GM08714 (cell line): ENCODE measurements at regions not wholly inside any gene's neighbourhood (a gene's known extent, or its start where the extent isn't known, plus 50 kb on each side); places are given as distances from the start of the nearest gene placed in this dataset.
"Not testable (repeated sequence)": the region's sequence is repeated elsewhere in the genome, so short reads cannot be mapped to it uniquely, and the experiment has no call there.

ENCODE experiments used
- H3K4me3 ChIP-seq: fragments of 200-500 bp; sonication (Bioruptor generic); 2 replicates; pipeline ENCODE4 v1.5.1; 2014; ENCODE audit warnings: mild to moderate bottlenecking, low read length, inconsistent platforms
- ZNF274 ChIP-seq: IDR thresholded peaks from 2 replicates; pipeline ENCODE4 v1.6.1; 2012; ENCODE audit warnings: mild to moderate bottlenecking, low read depth, low read length

DNA sequence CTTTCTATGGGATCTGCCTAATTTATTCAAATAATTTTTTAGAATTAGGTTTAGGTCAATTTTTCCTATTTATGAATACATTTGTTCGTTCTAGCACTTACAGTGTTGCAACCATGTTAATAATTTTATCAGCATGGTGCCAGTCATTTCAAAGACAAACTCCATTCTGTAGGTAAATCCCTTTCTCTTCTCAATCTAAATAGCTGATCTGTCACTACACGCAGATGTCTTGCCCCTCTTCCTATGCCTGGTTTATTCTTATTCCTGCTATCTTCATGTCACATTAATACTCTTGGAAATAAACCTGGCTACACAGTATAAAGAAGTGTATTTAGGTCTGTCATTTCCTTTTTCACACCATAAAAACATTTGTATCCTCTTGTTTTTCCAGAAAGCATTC, 1172.4 kb downstream of the BRINP3 start:
- TF ChIP-seq ZNF274: no peak
- no peak overlapping the region for H3K4me3 ChIP-seq

DNA sequence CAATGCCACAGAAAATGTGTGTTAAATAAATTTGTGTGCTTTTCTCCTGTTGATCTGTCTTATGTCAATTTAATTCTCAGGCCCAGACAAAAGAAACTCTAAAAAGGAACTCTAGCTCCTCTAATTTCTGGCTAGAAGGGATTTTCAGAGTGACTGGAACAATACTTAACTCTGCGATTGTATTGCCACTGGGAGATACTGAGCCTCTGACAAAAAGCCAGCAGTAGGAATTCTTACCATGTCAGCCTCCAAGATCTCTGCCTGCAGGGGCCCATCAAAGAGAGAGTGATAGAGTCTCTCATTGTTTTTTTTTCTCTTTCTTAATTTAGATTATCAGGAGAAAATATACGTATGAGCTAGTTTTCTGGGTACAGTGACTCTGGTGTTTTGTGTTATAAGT, 1165.7 kb downstream of the BRINP3 start:
- H3K4me3 ChIP-seq: no peak overlapping the region
- no peak for TF ChIP-seq ZNF274

DNA sequence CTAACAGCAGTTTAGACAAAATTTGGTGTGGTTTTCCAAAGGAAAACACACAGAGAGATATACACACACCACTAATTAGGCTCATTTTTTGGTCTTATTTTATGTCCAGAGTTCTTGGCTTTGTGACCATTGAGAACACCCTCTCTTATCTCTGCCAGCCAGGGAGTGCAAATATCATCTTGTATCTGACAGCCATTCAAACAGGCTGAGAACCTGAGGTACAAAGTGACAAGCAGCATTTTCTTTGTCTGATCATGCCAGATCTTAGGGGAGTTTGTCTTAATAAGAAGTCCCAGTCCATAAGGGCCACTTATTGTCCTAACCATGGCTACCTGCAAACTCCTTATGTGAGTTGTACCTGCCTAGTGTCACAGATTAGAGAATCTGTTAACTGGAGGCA, 1165.2 kb downstream of the BRINP3 start:
- no peak overlapping the region for H3K4me3 ChIP-seq
- TF ChIP-seq ZNF274: no peak

DNA sequence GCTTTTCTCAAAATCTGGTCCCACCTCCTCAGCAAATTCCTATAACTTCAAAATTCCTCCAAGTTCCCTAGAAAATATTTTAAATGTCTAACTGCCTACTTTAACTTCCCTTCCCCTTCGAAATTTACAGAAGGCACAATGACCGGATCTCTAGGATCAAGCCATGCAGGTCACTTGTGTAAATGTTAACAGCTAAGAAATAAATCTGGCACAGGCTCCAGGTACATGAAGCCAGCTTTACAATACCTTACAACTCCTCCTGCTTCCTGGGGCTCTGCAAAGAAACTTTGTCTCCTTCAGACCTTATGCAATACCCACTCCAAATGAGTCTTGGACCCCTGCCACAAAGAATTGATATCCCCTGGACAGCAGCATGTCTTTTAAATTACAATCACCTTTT, 1164.2 kb downstream of the BRINP3 start:
- H3K4me3 ChIP-seq: no peak overlapping the region
- TF ChIP-seq ZNF274: no peak

GRCh38 chr1:189315035-189315901, 1162.4 kb downstream of the BRINP3 start:
- no peak overlapping the region for H3K4me3 ChIP-seq
- TF ChIP-seq ZNF274: no peak

DNA sequence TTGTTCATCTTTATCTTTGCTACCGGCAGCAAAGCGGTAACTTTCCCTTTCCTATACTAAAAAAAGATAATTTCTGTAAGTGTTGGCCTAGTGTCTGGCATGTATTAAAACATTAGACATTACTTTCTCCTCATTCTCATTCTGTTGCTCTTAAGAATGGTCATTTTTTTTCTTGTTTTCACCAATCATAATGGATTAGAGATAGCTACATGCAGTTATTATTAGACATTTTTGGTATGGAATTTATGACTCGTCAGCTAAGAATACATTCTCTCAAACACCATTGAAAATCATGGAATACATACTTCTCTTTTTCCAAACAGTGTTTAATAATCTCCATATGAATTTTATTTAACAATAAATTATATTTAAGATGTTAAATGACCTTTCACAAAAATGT, 1154.6 kb downstream of the BRINP3 start:
- no peak for TF ChIP-seq ZNF274
- H3K4me3 ChIP-seq: no peak overlapping the region

GRCh38 chr1:189331071-189331470, 1146.6 kb downstream of the BRINP3 start:
- H3K4me3 ChIP-seq: not testable (repeated sequence)

GRCh38 chr1:189336115-189337100, 1141.3 kb downstream of the BRINP3 start:
- TF ChIP-seq ZNF274: no peak
- no peak overlapping the region for H3K4me3 ChIP-seq

GRCh38 chr1:189349607-189350006, 1128.1 kb downstream of the BRINP3 start:
- H3K4me3 ChIP-seq: no peak overlapping the region
- no peak for TF ChIP-seq ZNF274

DNA sequence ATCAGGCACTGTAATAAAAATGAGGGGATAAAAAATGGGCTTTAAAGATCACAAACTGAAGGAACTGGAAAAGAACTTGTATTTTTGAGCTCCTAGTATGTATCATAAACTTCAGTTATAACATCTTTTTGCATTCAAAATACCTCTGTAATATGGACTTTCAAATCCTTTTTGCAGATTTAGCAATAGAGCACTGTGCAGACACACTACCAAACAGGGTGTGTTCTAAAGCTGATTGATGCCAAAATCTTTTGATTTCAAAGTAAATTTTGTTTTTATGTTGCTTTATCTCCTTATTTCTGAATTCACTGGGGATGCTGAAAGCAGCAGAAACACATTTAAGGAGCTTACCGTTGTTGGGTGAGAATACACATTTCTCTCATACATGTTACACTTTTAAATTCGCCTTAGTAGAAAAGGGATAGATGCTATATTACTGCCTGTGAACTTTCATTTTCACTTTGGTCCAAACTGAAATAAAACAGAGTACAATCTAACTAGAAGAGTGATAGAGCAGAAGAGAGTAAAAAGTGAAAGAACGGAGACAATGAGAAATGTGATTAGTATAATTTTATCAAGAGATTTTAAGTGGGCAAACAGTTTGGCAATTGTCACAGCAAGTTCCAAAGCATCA, 1126.6 kb downstream of the BRINP3 start:
- TF ChIP-seq ZNF274: no peak
- no peak overlapping the region for H3K4me3 ChIP-seq

GRCh38 chr1:189351960-189352359, 1125.7 kb downstream of the BRINP3 start:
- H3K4me3 ChIP-seq: no peak overlapping the region

DNA sequence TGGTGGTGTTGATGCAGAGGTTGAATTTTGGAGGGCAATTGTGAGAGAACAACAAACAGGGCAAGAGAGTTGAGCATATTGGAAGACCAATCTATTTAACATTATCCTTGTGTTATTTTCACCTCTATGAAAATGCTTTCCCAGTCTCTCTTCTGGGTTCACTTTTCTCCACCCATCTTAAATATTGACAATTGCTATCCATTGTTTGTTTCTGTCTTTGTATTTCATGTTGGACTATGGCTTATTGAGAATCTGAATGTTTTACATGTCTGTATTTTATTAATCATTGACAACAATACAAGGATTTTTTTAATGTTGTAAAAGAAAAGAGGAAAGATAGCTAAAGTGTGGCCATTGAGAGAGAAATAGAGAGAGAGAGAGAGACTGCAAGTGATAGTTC, 1121.5 kb downstream of the BRINP3 start:
- no peak for TF ChIP-seq ZNF274
- H3K4me3 ChIP-seq: no peak overlapping the region

More at GRCh38 chr1:189351960-189352359, 1125.7 kb downstream of the BRINP3 start:
- TF ChIP-seq ZNF274: no peak

DNA sequence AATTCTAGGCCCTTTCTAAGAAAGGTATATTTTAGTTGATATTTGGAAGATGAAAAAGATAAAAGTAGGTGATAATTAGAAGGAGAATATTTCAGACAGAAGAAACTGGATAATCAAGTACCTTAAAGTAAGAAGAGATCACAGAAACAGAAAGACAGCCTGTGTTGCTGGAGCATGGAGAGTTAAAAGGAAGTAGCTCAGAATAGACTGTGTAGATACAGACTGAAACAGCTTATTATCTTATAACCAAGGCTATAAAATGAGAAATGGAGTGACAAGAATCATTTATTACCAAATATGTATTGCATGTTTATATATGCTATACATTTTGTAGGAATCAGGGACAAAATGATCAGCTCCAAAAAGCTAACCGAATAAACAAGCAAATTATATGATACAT, 1120.3 kb downstream of the BRINP3 start:
- H3K4me3 ChIP-seq: no peak overlapping the region
- no peak for TF ChIP-seq ZNF274

GRCh38 chr1:189369612-189370011, 1108.1 kb downstream of the BRINP3 start:
- no peak for TF ChIP-seq ZNF274
- H3K4me3 ChIP-seq: no peak overlapping the region
